ENCODE measurements at regions not wholly inside any gene's neighbourhood (a gene's known extent, or its start where the extent isn't known, plus 50 kb on each side); places are given as distances from the start of the nearest gene placed in this dataset.

DNA sequence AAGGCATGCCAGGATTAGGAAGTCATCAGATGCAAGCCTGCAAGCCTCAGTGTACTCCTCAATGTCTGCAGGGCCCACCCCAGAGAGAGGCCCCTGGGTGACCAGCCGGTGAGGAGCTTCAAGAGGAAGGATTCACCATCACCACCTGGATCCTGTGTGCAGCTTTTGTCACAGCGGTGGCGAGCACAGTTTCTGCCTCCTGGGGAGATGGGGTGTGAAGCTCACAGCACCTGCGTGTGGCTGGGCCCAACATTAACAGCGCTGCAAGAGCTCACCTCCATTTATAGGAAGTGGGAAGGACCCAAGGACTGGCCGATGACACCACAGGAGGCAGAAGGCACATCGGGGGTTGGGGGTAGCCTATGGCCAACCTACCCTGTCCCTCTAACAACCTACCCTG lies 235.3 kb downstream of the CTTN start:
- H3K4me2 ChIP-seq, result no peak overlapping the region
- no peaks in the 10 kb centered on the region for H3K4me1 ChIP-seq (replicated peaks; ENCODE audit: insufficient read depth)
- ChIA-PET CTCF (no interaction called here), POLR2A (ENCODE audit: unreplicated experiment) (no interaction called here)
- DNase-seq, result no peak
- no peaks in the 10 kb centered on the region for H3K27me3 ChIP-seq (ENCODE audit: insufficient read depth, low read depth)
- intact Hi-C loops (cut with micrococcal nuclease; ENCODE audit: unreplicated experiment), result no loop called here
- H3K27ac ChIP-seq, result no peak overlapping the region
- no TSS peak for BruUV-seq (replicated peaks)
- H3K9me2 ChIP-seq (ENCODE audit: insufficient read depth), result no peaks in the 10 kb centered on the region
- no peaks in the 10 kb centered on the region for H3K79me2 ChIP-seq (ENCODE audit: low read depth)
- peaks cover 39% of the 10 kb centered on the region for H4K20me1 ChIP-seq (ENCODE audit: insufficient read depth)
- no peak for TF ChIP-seq CTCF (conservative IDR thresholded peaks at IDR 0.05)
- no peak for TF ChIP-seq EZH2 (IDR thresholded peaks at IDR 0.05; ENCODE audit: low read depth)
- H2AFZ ChIP-seq, result no peak overlapping the region
- no peak overlapping the region for H3K4me3 ChIP-seq
- peaks cover 10% of the 10 kb centered on the region; the same call in 1 of the 2 replicates for H3F3A ChIP-seq (ENCODE audit: insufficient read depth, low read depth)
- no peaks in the 10 kb centered on the region for H3K36me3 ChIP-seq (ENCODE audit: low read depth)
- no peaks in the 10 kb centered on the region for H3K9me3 ChIP-seq (ENCODE audit: insufficient read depth, low read depth)

DNA sequence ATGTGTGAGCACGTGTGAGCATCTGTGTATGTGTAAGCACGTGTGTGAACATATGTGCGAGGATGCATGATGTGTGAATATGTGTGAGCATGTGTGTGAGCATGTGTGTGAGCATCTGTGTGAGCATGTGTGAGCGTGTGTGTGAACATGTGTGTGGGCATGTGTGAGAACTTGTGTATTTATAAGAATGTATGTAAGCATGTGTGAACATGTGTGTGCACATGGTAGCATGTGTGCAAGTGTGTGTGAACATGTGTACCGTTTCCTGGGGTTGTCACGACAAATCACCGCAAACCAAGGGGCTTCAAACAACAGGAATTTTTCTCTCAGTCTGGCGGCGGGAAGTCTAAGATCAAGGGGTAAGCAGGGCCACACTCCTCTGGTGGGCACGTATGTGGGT lies 238.3 kb downstream of the CTTN start:
- intact Hi-C loops (cut with micrococcal nuclease; ENCODE audit: unreplicated experiment), result no loop called here
- Histone ChIP-seq H3K27me3 (ENCODE audit: insufficient read depth, low read depth) (no peaks in the 10 kb centered on the region), H3K4me1 (replicated peaks; ENCODE audit: insufficient read depth) (no peaks in the 10 kb centered on the region), H2AFZ (no peak overlapping the region), H3K27ac (no peak overlapping the region), H3K9me3 (ENCODE audit: insufficient read depth, low read depth) (no peaks in the 10 kb centered on the region), H4K20me1 (ENCODE audit: insufficient read depth) (peaks cover 40% of the 10 kb centered on the region), H3K79me2 (ENCODE audit: low read depth) (no peaks in the 10 kb centered on the region), H3F3A (ENCODE audit: insufficient read depth, low read depth) (peaks cover 10% of the 10 kb centered on the region; the same call in 1 of the 2 replicates), H3K4me3 (no peak overlapping the region), H3K4me2 (no peak overlapping the region), H3K36me3 (ENCODE audit: low read depth) (no peaks in the 10 kb centered on the region), H3K9me2 (ENCODE audit: insufficient read depth) (no peaks in the 10 kb centered on the region)
- no peak for DNase-seq
- TF ChIP-seq EZH2 (IDR thresholded peaks at IDR 0.05; ENCODE audit: low read depth), result no peak
- ChIA-PET CTCF (no interaction called here), POLR2A (ENCODE audit: unreplicated experiment) (no interaction called here)
- BruUV-seq (replicated peaks), result no TSS peak

DNA sequence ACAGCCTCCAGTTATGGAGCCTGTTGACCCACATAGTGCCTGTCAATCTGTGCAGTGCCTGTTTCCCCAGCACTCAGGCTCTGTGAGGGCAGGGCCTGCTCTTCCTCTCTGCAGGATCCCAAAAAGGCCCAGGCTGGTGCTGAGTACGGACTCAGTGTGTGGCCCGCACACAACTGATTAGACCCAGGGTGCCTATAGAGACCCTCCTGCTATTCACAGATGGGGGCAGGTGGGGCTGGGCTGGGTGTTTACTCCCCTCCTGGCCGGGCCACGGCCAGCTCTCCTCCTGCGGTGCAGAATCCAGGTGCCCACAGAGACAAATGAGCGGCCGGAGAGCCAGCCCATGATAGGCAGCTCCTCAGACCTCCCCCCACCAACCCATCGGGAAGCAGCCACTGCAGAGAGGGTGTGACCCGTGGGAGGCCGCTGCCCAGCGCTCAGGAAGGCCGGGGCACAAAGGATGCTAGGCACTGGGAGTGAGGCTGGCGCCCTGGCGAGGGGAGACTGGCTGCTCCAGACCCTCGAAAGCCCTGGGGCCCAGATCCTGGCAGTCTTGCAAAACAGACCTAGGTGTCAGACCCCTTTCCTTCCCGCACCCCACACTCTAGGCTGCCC lies 239.0 kb downstream of the CTTN start:
- ChIA-PET CTCF (no interaction called here), POLR2A (ENCODE audit: unreplicated experiment) (no interaction called here)
- Histone ChIP-seq H3K4me2 (no peak overlapping the region), H3K9me2 (ENCODE audit: insufficient read depth) (no peaks in the 10 kb centered on the region), H3F3A (ENCODE audit: insufficient read depth, low read depth) (peaks cover 10% of the 10 kb centered on the region; the same call in 1 of the 2 replicates), H3K4me1 (replicated peaks; ENCODE audit: insufficient read depth) (no peaks in the 10 kb centered on the region), H3K36me3 (ENCODE audit: low read depth) (no peaks in the 10 kb centered on the region), H3K9me3 (ENCODE audit: insufficient read depth, low read depth) (no peaks in the 10 kb centered on the region), H3K79me2 (ENCODE audit: low read depth) (no peaks in the 10 kb centered on the region), H2AFZ (no peak overlapping the region), H3K4me3 (no peak overlapping the region), H4K20me1 (ENCODE audit: insufficient read depth) (peaks cover 40% of the 10 kb centered on the region), H3K27ac (no peak overlapping the region), H3K27me3 (ENCODE audit: insufficient read depth, low read depth) (no peaks in the 10 kb centered on the region)
- intact Hi-C loops (cut with micrococcal nuclease; ENCODE audit: unreplicated experiment), result no loop called here
- TF ChIP-seq EZH2 (IDR thresholded peaks at IDR 0.05; ENCODE audit: low read depth) (no peak), CTCF (conservative IDR thresholded peaks at IDR 0.05) (no peak)
- no TSS peak for BruUV-seq (replicated peaks)
- DNase-seq, result no peak
